Skeletal muscle tissue (tissue), 3 donors: ENCODE measurements at regions not wholly inside any gene's neighbourhood (a gene's known extent, or its start where the extent isn't known, plus 50 kb on each side); places are given as distances from the start of the nearest gene placed in this dataset.

Source experiments
- H3K27ac ChIP-seq: one replicate; pipeline ENCODE4 v1.7.0; 2013; ENCODE audit warnings: mild to moderate bottlenecking, low read depth, low read length, inconsistent platforms
- H3K27me3 ChIP-seq, 3 donors: one replicate each; pipeline ENCODE4 v1.7.0; 2013; ENCODE audit warnings: low read length in 3 of 3; ENCODE audit not compliant: control insufficient read depth in 3 of 3, insufficient read depth in 3 of 3
- H3K36me3 ChIP-seq, 3 donors: one replicate each; pipeline ENCODE4 v1.7.0; 2013; ENCODE audit warnings: low read length in 3 of 3; ENCODE audit not compliant: control insufficient read depth in 3 of 3, insufficient read depth in 3 of 3
- H3K4me1 ChIP-seq, 3 donors: one replicate each; pipeline ENCODE4 v1.7.0; 2013; ENCODE audit warnings: low read length in 3 of 3, mild to moderate bottlenecking in 3 of 3; ENCODE audit not compliant: control insufficient read depth in 3 of 3, insufficient read depth in 3 of 3
- H3K4me3 ChIP-seq, 3 donors: one replicate each; pipeline ENCODE4 v1.7.0; 2013; ENCODE audit warnings: low read length in 3 of 3
- H3K9ac ChIP-seq, 3 donors: one replicate each; pipeline ENCODE4 v1.7.0; 2013; ENCODE audit warnings: low read length in 3 of 3, mild to moderate bottlenecking in 3 of 3, moderate library complexity in 2 of 3, low read depth in 1 of 3
- H3K9me3 ChIP-seq, 3 donors: one replicate each; pipeline ENCODE4 v1.7.0; 2013; ENCODE audit warnings: low read length in 3 of 3; ENCODE audit not compliant: control insufficient read depth in 3 of 3
- donor health status: Osteomylitis.

DNA sequence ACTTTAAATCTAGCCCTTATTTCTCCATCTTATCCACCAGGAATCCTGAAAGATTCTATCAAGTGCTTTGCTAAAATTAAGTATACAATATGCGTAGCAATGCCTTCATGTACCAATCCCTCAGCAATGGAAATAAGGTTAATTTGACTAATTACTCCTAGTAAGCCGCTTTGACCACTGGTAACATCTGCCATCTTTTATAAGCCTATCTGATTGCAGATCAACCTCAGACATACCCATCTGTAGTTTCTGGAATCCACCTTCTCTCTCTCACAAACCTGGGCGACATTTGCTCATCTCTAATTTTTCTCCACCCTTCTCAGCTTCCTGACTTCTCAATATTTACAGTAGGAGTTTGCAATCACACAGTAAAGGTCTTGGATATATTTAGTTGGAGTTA is 138.8 kb upstream of the CRHR1 start:
- Histone ChIP-seq H3K4me3 (no peak overlapping the region), H3K36me3 (no peaks in the 10 kb centered on the region), H3K27me3 (peaks cover 0 to 26% (median 2%) of the 10 kb centered on the region in 3 donors), H3K27ac (no peak overlapping the region), H3K9me3 (no peaks in the 10 kb centered on the region), H3K9ac (no peak overlapping the region), H3K4me1 (no peaks in the 10 kb centered on the region)

- Histone ChIP-seq H3K9me3 (no peaks in the 10 kb centered on the region), H3K27ac (no peak overlapping the region), H3K4me3 (no peak overlapping the region), H3K36me3 (no peaks in the 10 kb centered on the region), H3K27me3 (peaks cover 0 to 35% (median 8%) of the 10 kb centered on the region in 3 donors), H3K9ac (no peak overlapping the region), H3K4me1 (no peaks in the 10 kb centered on the region)
Observed at GRCh38 chr17:45646288-45646988, 137.7 kb upstream of the CRHR1 start.

- Histone ChIP-seq H3K9ac (no peak overlapping the region), H3K27me3 (peaks cover 0 to 35% (median 8%) of the 10 kb centered on the region in 3 donors), H3K4me3 (no peak overlapping the region), H3K36me3 (no peaks in the 10 kb centered on the region), H3K27ac (no peak overlapping the region), H3K9me3 (no peaks in the 10 kb centered on the region), H3K4me1 (no peaks in the 10 kb centered on the region)
Observed at GRCh38 chr17:45648642-45649041, 135.5 kb upstream of the CRHR1 start.

DNA sequence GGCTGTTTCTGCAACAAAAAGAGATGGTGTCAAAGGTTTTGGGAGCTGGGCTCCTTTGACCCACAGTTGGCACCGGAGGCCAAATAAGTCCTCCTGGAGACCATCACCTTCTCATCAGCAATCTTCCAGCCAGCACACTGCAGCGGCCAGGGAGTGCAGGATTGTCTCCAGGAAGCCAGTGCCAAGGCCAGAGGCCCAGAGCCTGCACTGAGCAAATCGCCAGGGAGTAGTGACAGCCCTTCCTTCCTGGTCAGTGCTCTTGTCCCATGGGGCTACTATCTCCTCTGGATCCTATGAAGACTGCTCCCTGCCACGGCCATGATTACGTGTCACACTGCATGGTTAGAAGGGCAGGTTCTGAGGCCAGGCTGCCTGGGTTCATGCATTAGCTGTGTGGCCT is 134.3 kb upstream of the CRHR1 start:
- Histone ChIP-seq H3K9ac (no peak overlapping the region), H3K9me3 (no peaks in the 10 kb centered on the region), H3K4me3 (no peak overlapping the region), H3K4me1 (no peaks in the 10 kb centered on the region), H3K27me3 (peaks cover 0 to 35% (median 8%) of the 10 kb centered on the region in 3 donors), H3K36me3 (no peaks in the 10 kb centered on the region), H3K27ac (no peak overlapping the region)

DNA sequence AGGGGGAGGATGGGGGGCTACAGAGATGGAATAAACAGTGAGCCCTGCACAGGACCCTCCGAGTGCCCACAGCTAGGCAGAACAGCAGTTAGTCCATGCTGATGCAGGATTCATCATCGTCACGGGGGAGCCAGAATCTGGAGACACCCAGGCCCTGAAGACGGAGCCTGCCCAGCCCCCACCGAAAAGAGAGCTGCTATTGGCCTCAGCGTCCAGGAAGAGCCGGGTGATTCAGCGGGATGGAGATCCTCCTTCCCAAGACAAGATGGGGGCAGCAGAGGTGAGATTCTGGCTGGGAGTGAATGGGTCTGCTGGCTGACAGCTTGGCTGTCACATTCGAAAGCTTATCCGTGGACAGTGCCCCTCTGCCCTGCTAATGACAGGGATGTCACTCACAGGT is 133.6 kb upstream of the CRHR1 start:
- Histone ChIP-seq H3K4me3 (no peak overlapping the region), H3K4me1 (no peaks in the 10 kb centered on the region), H3K9me3 (no peaks in the 10 kb centered on the region), H3K27me3 (peaks cover 0 to 35% (median 8%) of the 10 kb centered on the region in 3 donors), H3K27ac (no peak overlapping the region), H3K36me3 (no peaks in the 10 kb centered on the region), H3K9ac (no peak overlapping the region)

GRCh38 chr17:45651145-45651709 is 132.9 kb upstream of the CRHR1 start:
- Histone ChIP-seq H3K9me3 (no peaks in the 10 kb centered on the region), H3K4me1 (no peaks in the 10 kb centered on the region), H3K4me3 (no peak overlapping the region), H3K9ac (no peak overlapping the region), H3K27me3 (peaks cover 5 to 38% (median 8%) of the 10 kb centered on the region in 3 donors), H3K36me3 (no peaks in the 10 kb centered on the region), H3K27ac (no peak overlapping the region)

DNA sequence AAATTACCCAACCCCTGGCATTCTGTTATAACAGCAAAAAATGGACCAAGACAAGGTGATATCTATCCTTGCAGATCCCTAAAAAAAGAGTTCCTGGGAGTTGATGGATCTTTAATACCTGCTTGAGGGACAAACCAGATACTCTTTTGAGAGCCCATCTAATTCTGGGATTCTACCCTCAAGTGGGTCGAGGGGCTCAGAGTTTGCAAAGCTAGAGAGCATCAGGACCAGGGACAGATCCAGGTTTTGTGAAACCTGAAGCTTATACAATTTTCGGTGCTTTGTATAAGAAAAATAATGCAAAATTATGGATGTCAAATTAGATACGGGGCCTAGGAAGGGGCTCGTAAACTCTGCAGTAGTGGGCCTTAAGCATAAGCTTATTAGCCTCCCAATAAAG is 130.5 kb upstream of the CRHR1 start:
- Histone ChIP-seq H3K36me3 (no peaks in the 10 kb centered on the region), H3K9ac (no peak overlapping the region), H3K4me1 (no peaks in the 10 kb centered on the region), H3K4me3 (no peak overlapping the region), H3K9me3 (no peaks in the 10 kb centered on the region), H3K27me3 (peaks cover 5 to 34% (median 20%) of the 10 kb centered on the region in 3 donors), H3K27ac (no peak overlapping the region)

- peaks cover 11 to 16% (median 13%) of the 10 kb centered on the region in 3 donors for H3K27me3 ChIP-seq
- no peaks in the 10 kb centered on the region for H3K36me3 ChIP-seq
- no peak overlapping the region for H3K9ac ChIP-seq
- no peak overlapping the region for H3K4me3 ChIP-seq
- no peaks in the 10 kb centered on the region for H3K9me3 ChIP-seq
- H3K4me1 ChIP-seq: no peaks in the 10 kb centered on the region
- no peak overlapping the region for H3K27ac ChIP-seq
Observed at GRCh38 chr17:45656527-45657181, 127.5 kb upstream of the CRHR1 start.

DNA sequence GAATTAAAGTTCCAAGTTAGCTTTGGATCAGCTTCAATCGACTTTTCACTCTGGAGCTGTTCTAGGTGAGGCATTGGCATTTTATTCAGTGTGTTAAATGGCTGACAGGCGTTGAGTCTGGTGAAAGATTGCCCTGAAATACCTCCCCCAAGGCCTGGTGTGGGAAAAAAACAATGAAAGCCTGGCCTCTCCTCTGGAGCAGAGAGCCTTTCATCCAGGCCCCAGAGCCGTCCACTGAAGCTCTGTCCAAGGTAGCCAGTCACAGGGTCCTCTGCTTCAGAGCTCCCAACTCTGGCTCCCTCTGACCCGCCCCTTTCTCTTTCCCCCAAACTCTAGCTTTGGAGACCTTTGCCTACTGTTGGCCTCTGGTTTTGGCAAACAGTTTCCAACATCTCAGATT is 123.6 kb upstream of the CRHR1 start:
- Histone ChIP-seq H3K9me3 (peaks cover 0 to 5% (median 0%) of the 10 kb centered on the region in 3 donors), H3K27me3 (peaks cover 11 to 26% (median 16%) of the 10 kb centered on the region in 3 donors), H3K4me1 (no peaks in the 10 kb centered on the region), H3K9ac (no peak overlapping the region), H3K27ac (no peak overlapping the region), H3K36me3 (no peaks in the 10 kb centered on the region), H3K4me3 (no peak overlapping the region)

DNA sequence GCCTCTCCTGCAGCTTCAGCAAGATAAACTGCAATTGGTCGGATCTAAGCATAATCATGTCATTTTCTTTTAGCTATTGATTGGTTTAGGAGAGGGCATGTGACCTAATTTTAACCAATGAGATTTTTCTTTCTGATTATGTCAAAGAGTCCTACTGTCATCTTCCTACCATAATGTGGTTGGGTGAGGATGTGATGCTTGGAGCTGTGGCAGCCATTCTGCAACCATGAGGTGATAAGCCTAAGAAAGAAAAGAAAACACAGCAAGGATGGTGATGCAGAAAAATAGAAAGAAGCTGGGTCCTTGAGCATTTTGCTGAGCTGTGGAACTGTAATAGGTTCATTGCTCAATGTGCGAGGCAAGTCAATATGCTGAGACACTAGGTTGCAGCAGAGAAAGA is 121.7 kb upstream of the CRHR1 start:
- Histone ChIP-seq H3K4me1 (no peaks in the 10 kb centered on the region), H3K27me3 (peaks cover 6 to 24% (median 14%) of the 10 kb centered on the region in 3 donors), H3K9ac (no peak overlapping the region), H3K36me3 (no peaks in the 10 kb centered on the region), H3K9me3 (peaks cover 0 to 5% (median 0%) of the 10 kb centered on the region in 3 donors), H3K4me3 (no peak overlapping the region), H3K27ac (no peak overlapping the region)
